ENCODE measurements at regions not wholly inside any gene's neighbourhood (a gene's known extent, or its start where the extent isn't known, plus 50 kb on each side); places are given as distances from the start of the nearest gene placed in this dataset.

DNA sequence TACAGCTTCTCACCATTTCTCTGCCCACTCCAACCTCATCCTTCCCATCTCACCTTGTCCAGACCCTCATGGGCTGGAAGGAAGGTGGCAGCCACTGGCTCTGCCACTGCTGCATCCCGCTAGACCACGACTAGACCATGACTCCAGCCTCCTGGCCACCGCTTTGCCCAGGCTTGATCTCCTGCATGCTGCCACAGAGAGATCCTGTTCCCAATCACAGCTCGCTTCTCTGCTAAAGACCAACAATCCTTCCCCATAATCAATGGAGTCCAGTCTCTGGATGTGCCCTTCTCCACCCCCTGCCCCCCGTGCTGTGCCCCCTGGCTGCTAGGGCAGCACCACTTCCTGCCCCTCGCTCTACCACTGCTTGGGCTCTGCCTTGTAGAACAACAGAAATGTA lies 64.9 kb upstream of the DMRTB1 start:
- TF ChIP-seq, protein P1, sequence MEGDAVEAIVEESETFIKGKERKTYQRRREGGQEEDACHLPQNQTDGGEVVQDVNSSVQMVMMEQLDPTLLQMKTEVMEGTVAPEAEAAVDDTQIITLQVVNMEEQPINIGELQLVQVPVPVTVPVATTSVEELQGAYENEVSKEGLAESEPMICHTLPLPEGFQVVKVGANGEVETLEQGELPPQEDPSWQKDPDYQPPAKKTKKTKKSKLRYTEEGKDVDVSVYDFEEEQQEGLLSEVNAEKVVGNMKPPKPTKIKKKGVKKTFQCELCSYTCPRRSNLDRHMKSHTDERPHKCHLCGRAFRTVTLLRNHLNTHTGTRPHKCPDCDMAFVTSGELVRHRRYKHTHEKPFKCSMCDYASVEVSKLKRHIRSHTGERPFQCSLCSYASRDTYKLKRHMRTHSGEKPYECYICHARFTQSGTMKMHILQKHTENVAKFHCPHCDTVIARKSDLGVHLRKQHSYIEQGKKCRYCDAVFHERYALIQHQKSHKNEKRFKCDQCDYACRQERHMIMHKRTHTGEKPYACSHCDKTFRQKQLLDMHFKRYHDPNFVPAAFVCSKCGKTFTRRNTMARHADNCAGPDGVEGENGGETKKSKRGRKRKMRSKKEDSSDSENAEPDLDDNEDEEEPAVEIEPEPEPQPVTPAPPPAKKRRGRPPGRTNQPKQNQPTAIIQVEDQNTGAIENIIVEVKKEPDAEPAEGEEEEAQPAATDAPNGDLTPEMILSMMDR (IDR thresholded peaks at IDR 0.05), result no peak
- TF ChIP-seq POLR2A (IDR thresholded peaks at IDR 0.05), result no peak

Measured in ovary (tissue), 3 donors.